Hepatocyte (in vitro differentiated cells): ENCODE measurements at regions not wholly inside any gene's neighbourhood (a gene's known extent, or its start where the extent isn't known, plus 50 kb on each side); places are given as distances from the start of the nearest gene placed in this dataset.

Source experiments
- CTCF ChIP-seq: fragments of 200-600 bp; sonication (generic); IDR thresholded peaks from 2 replicates; pipeline ENCODE4 v1.5.1; 2016; ENCODE audit warnings: antibody characterized with exemption, mild to moderate bottlenecking; ENCODE audit not compliant: poor library complexity
- EZH2 ChIP-seq: fragments of 200-600 bp; sonication (generic); IDR thresholded peaks from 2 replicates; pipeline ENCODE4 v1.6.1; 2016; ENCODE audit warnings: antibody characterized with exemption, mild to moderate bottlenecking, borderline replicate concordance

GRCh38 chr6:74731204-74731603 is 474.6 kb downstream of the COL12A1 start:
- TF ChIP-seq CTCF, result no peak
- TF ChIP-seq EZH2, result no peak
